Pancreas (tissue), 10 donors: ENCODE measurements at regions not wholly inside any gene's neighbourhood (a gene's known extent, or its start where the extent isn't known, plus 50 kb on each side); places are given as distances from the start of the nearest gene placed in this dataset.
A peak's percentile ranks its signal among the peaks of the same experiment; 100 is the strongest.
"Not testable (repeated sequence)": the region's sequence is repeated elsewhere in the genome, so short reads cannot be mapped to it uniquely, and the experiment has no call there.

ENCODE experiments used
- ATAC-seq, 4 donors: fragments of 200-7000 bp; cut with Tn5 transposase; one replicate each; pipeline versions ENCODE4 v1.8.0 to v1.9.1; 2020; ENCODE audit warnings: mild to moderate bottlenecking in 4 of 4, moderate library complexity in 4 of 4
- DNase-seq, 6 donors: peaks; one replicate each; pipeline ENCODE4 v3.0.0-alpha.2; 2020
- FAIRE-seq: peaks from 2 replicates; lab custom pipeline; 2012; peaks lifted over from hg19 to GRCh38; lab: Jason Lieb, UNC
- H3K27ac ChIP-seq, 4 donors: fragments of 200-600 bp; sonication (generic); 1 replicate in 3 of 4; 2 replicates in 1 of 4; pipeline versions ENCODE4 v1.5.0 to v1.8.0; 2020
- H3K27me3 ChIP-seq, 4 donors: fragments of 200-600 bp; one replicate each; pipeline ENCODE4 v1.8.0; 2021
- H3K36me3 ChIP-seq, 3 donors: fragments of 200-600 bp; sonication (generic) in 1 of 3; one replicate each; pipeline versions ENCODE4 v1.5.0 to v1.8.0; 2020 to 2021
- H3K4me1 ChIP-seq, 3 donors: fragments of 200-600 bp; one replicate each; pipeline ENCODE4 v1.8.0; 2021
- H3K4me3 ChIP-seq, 4 donors: fragments of 200-600 bp; sonication (generic) in 2 of 4; one replicate each; pipeline versions ENCODE4 v1.5.0 to v1.8.0; 2020 to 2021
- H3K9me3 ChIP-seq, 4 donors: fragments of 200-600 bp; one replicate each; pipeline ENCODE4 v1.8.0; 2021
- WGBS, 2 donors: extraction: QIAGEN DNeasy Blood & Tissue Kit; methylation state at CpG; one replicate each; pipeline ENCODE4 v1.1.7; 2013; 5-methylcytosine and 5-hydroxymethylcytosine counted together
- intact Hi-C, 3 donors: fragments of 100-400 bp; cut with DNase I; formaldehyde crosslinking; loops; one replicate each; pipeline versions ENCODE4 v1.11.1 to v1.14.2; 2022
- TF ChIP-seq, protein P1 (sequence below), 4 donors: fragments of 200-600 bp; sonication (generic) in 3 of 4; IDR thresholded peaks; one replicate each; pipeline versions ENCODE4 v1.5.0 to v1.8.0; 2021; ENCODE audit warnings: antibody characterized with exemption in 4 of 4
- donor health status: healthy with polysubstance abuse.
- donor health status: DM: no; HTN: no; CAD: no; lungs with moderate emphysema.
- donor health status: DM: no; HTN: no; CAD: no.
- donor health status: control.
- donor health status: control.
- donor health status: Bipolar disorder and iron deficiency.
- donor health status: DM: yes; HTN: yes; CAD: no.
- donor health status: DM: no; HTN: no; CAD: no.
- donor health status: DM: no; HTN: no; CAD: no.
- donor health status: DM: yes; HTN: yes; CAD: no.

GRCh38 chr2:208782097-208782496 is 375.5 kb downstream of the PTH2R start:
- H3K4me1 ChIP-seq = no peaks in the 10 kb centered on the region

GRCh38 chr2:208783184-208783583 is 376.6 kb downstream of the PTH2R start:
- no peaks in the 10 kb centered on the region for H3K36me3 ChIP-seq
- no peaks in the 10 kb centered on the region for H3K27me3 ChIP-seq
- no peak for ATAC-seq
- intact Hi-C loops = no loop called here
- no peak overlapping the region for H3K27ac ChIP-seq
- TF ChIP-seq, protein P1, sequence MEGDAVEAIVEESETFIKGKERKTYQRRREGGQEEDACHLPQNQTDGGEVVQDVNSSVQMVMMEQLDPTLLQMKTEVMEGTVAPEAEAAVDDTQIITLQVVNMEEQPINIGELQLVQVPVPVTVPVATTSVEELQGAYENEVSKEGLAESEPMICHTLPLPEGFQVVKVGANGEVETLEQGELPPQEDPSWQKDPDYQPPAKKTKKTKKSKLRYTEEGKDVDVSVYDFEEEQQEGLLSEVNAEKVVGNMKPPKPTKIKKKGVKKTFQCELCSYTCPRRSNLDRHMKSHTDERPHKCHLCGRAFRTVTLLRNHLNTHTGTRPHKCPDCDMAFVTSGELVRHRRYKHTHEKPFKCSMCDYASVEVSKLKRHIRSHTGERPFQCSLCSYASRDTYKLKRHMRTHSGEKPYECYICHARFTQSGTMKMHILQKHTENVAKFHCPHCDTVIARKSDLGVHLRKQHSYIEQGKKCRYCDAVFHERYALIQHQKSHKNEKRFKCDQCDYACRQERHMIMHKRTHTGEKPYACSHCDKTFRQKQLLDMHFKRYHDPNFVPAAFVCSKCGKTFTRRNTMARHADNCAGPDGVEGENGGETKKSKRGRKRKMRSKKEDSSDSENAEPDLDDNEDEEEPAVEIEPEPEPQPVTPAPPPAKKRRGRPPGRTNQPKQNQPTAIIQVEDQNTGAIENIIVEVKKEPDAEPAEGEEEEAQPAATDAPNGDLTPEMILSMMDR (IDR thresholded peaks at IDR 0.05) = peak in 1 of 4 donors; percentile 8
- H3K4me1 ChIP-seq = no peaks in the 10 kb centered on the region
- no peak for FAIRE-seq
- H3K4me3 ChIP-seq = no peak overlapping the region
- no peak for DNase-seq
- H3K9me3 ChIP-seq = no peaks in the 10 kb centered on the region

More at GRCh38 chr2:208782097-208782496, 375.5 kb downstream of the PTH2R start:
- WGBS, 2 donors = 47 to 90% methylated on average over 6 of the region's 6 CpGs
- H3K27ac ChIP-seq = no peak overlapping the region
- H3K36me3 ChIP-seq = no peaks in the 10 kb centered on the region
- H3K27me3 ChIP-seq = no peaks in the 10 kb centered on the region
- TF ChIP-seq, protein P1 (IDR thresholded peaks at IDR 0.05) = no peak
- ATAC-seq (no peak), DNase-seq (no peak), FAIRE-seq (no peak)
- H3K9me3 ChIP-seq = no peaks in the 10 kb centered on the region
- intact Hi-C loops = no loop called here
- H3K4me3 ChIP-seq = no peak overlapping the region

DNA sequence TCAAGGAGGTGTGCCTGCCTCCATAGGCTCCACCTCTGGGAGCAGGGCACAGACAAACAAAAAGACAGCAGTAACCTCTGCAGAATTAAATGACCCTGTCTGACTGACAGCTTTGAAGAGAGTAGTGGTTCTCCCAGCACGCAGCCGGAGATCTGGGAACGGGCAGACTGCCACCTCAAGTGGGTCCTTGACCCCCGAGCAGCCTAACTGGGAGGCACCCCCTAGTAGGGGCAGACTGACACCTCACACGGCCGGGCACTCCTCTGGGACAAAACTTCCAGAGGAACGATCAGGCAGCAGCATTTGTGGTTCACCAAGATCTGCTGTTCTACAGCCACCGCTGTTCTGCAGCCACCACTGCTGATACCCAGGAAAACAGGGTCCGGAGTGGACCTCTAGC is 378.2 kb downstream of the PTH2R start:
- DNase-seq = peak in 1 of 6 donors; percentile 24
- H3K9me3 ChIP-seq, H3K4me3 ChIP-seq, H3K27me3 ChIP-seq, intact Hi-C loops, H3K27ac ChIP-seq, ATAC-seq, H3K4me1 ChIP-seq, FAIRE-seq, H3K36me3 ChIP-seq: not testable (repeated sequence)
- WGBS, 2 donors = 74 to 89% methylated on average over 9 of the region's 9 CpGs

- FAIRE-seq = no peak
- H3K4me1 ChIP-seq = peaks cover 0 to 12% (median 0%) of the 10 kb centered on the region in 3 donors
- no peak for DNase-seq
These were observed 384.7 kb downstream of the PTH2R start for GRCh38 chr2:208791257-208791656.

DNA sequence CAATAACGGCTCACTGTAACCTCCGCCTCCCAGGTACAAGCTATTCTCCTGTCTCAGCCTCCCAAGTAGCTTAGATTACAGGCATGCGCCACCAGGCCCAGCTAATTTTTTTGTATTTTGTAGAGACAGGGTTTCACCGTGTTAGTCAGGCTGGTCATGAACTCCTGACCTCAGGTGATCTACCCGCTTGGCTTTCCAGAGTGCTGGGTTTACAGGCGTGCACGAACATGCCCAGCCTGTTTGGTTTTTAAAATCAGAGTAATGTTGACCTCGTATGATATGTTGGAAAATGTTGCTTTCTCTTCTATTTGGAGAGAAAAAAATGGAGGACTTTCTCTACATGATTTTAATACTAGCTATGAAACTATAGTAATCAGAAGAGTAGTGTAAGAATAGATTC is 386.2 kb downstream of the PTH2R start:
- Histone ChIP-seq H3K4me1 (peaks cover 0 to 12% (median 0%) of the 10 kb centered on the region in 3 donors), H3K9me3 (no peaks in the 10 kb centered on the region), H3K36me3 (no peaks in the 10 kb centered on the region), H3K4me3 (no peak overlapping the region), H3K27ac (no peak overlapping the region), H3K27me3 (no peaks in the 10 kb centered on the region)
- TF ChIP-seq, protein P1 (IDR thresholded peaks at IDR 0.05) = no peak
- FAIRE-seq = no peak
- no peak for ATAC-seq
- intact Hi-C loops = no loop called here
- WGBS, 2 donors = 89 to 95% methylated on average over 8 of the region's 8 CpGs
- no peak for DNase-seq

More at GRCh38 chr2:208791257-208791656, 384.7 kb downstream of the PTH2R start:
- Histone ChIP-seq H3K36me3 (no peaks in the 10 kb centered on the region), H3K9me3 (no peaks in the 10 kb centered on the region), H3K27ac (no peak overlapping the region), H3K27me3 (no peaks in the 10 kb centered on the region), H3K4me3 (no peak overlapping the region)
- ATAC-seq = no peak
- TF ChIP-seq, protein P1 (IDR thresholded peaks at IDR 0.05) = no peak
- 64 to 72% methylated on average over 6 of the region's 6 CpGs for WGBS, 2 donors
- intact Hi-C loops = no loop called here
